ENCODE measurements at regions not wholly inside any gene's neighbourhood (a gene's known extent, or its start where the extent isn't known, plus 50 kb on each side); places are given as distances from the start of the nearest gene placed in this dataset.
"Not testable (repeated sequence)": the region's sequence is repeated elsewhere in the genome, so short reads cannot be mapped to it uniquely, and the experiment has no call there.

GRCh38 chr3:163563485-163563884, 1514.8 kb downstream of the SI start:
- DNase-seq: no peak
- H3K9me3 Mint-ChIP-seq: peaks cover 0 to 11% (median 5%) of the 10 kb centered on the region in 7 donors
- Histone ChIP-seq H3K9me3 (ENCODE audit: control insufficient read depth in 2 of 2, low read length in 2 of 2) (no peaks in the 10 kb centered on the region), H3K36me3 (ENCODE audit: control insufficient read depth, insufficient read depth, low read length) (no peaks in the 10 kb centered on the region), H3K4me1 (ENCODE audit: control insufficient read depth, insufficient read depth, low read length, poor library complexity, severe bottlenecking) (no peaks in the 10 kb centered on the region), H3K27me3 (ENCODE audit: control insufficient read depth, insufficient read depth, low read length) (no peaks in the 10 kb centered on the region), H3K27ac (ENCODE audit: insufficient read depth, low read length, poor library complexity, severe bottlenecking) (no peak overlapping the region), H3K4me3 (ENCODE audit: low read depth, low read length) (no peak overlapping the region)
- H3K36me3 Mint-ChIP-seq: no peaks in the 10 kb centered on the region
- ATAC-seq (ENCODE audit: low read depth in 2 of 2): no peak
- H3K27ac Mint-ChIP-seq: no peak overlapping the region
- no peaks in the 10 kb centered on the region for H3K4me1 Mint-ChIP-seq
- no peaks in the 10 kb centered on the region for H3K27me3 Mint-ChIP-seq
- no peak overlapping the region for H3K4me3 Mint-ChIP-seq

GRCh38 chr3:163562625-163563024, 1515.7 kb downstream of the SI start:
- ATAC-seq (ENCODE audit: low read depth in 2 of 2): no peak
- H3K9me3 Mint-ChIP-seq: peaks cover 0 to 11% (median 5%) of the 10 kb centered on the region in 7 donors
- H3K36me3 Mint-ChIP-seq: no peaks in the 10 kb centered on the region
- no peak for DNase-seq
- H3K4me1 ChIP-seq (ENCODE audit: control insufficient read depth, insufficient read depth, low read length, poor library complexity, severe bottlenecking): no peaks in the 10 kb centered on the region
- no peak overlapping the region for H3K27ac Mint-ChIP-seq
- no peaks in the 10 kb centered on the region for H3K27me3 Mint-ChIP-seq
- H3K9me3 ChIP-seq (ENCODE audit: control insufficient read depth in 2 of 2, low read length in 2 of 2): no peaks in the 10 kb centered on the region
- H3K36me3 ChIP-seq (ENCODE audit: control insufficient read depth, insufficient read depth, low read length): no peaks in the 10 kb centered on the region
- H3K27ac ChIP-seq (ENCODE audit: insufficient read depth, low read length, poor library complexity, severe bottlenecking): no peak overlapping the region
- no peak overlapping the region for H3K4me3 ChIP-seq (ENCODE audit: low read depth, low read length)
- no peak overlapping the region for H3K4me3 Mint-ChIP-seq
- no peaks in the 10 kb centered on the region for H3K4me1 Mint-ChIP-seq
- H3K27me3 ChIP-seq (ENCODE audit: control insufficient read depth, insufficient read depth, low read length): no peaks in the 10 kb centered on the region

- no peaks in the 10 kb centered on the region for H3K36me3 ChIP-seq (ENCODE audit: control insufficient read depth, insufficient read depth, low read length)
- no peaks in the 10 kb centered on the region for H3K27me3 Mint-ChIP-seq
- H3K9me3 Mint-ChIP-seq: peaks cover 0 to 11% (median 4%) of the 10 kb centered on the region in 7 donors
- no peak overlapping the region for H3K4me3 ChIP-seq (ENCODE audit: low read depth, low read length)
- H3K4me1 ChIP-seq (ENCODE audit: control insufficient read depth, insufficient read depth, low read length, poor library complexity, severe bottlenecking): no peaks in the 10 kb centered on the region
- no peaks in the 10 kb centered on the region for H3K9me3 ChIP-seq (ENCODE audit: control insufficient read depth in 2 of 2, low read length in 2 of 2)
- H3K4me3 Mint-ChIP-seq: no peak overlapping the region
- ATAC-seq (ENCODE audit: low read depth in 2 of 2): no peak
- no peak overlapping the region for H3K27ac ChIP-seq (ENCODE audit: insufficient read depth, low read length, poor library complexity, severe bottlenecking)
- H3K4me1 Mint-ChIP-seq: no peaks in the 10 kb centered on the region
- no peak overlapping the region for H3K27ac Mint-ChIP-seq
- no peak for DNase-seq
- no peaks in the 10 kb centered on the region for H3K36me3 Mint-ChIP-seq
- H3K27me3 ChIP-seq (ENCODE audit: control insufficient read depth, insufficient read depth, low read length): no peaks in the 10 kb centered on the region
Measured at GRCh38 chr3:163561151-163561550, 1517.1 kb downstream of the SI start.

- peaks cover 0 to 11% (median 4%) of the 10 kb centered on the region in 7 donors for H3K9me3 Mint-ChIP-seq
- no peaks in the 10 kb centered on the region for H3K27me3 Mint-ChIP-seq
- ATAC-seq (ENCODE audit: low read depth in 2 of 2): no peak
Measured at GRCh38 chr3:163560459-163560858, 1517.8 kb downstream of the SI start.

GRCh38 chr3:163556813-163557523, 1521.3 kb downstream of the SI start:
- ATAC-seq (ENCODE audit: low read depth in 2 of 2) (no peak), DNase-seq (no peak)
- no peaks in the 10 kb centered on the region for H3K9me3 ChIP-seq (ENCODE audit: control insufficient read depth in 2 of 2, low read length in 2 of 2)
- Mint-ChIP-seq H3K9me3 (peaks cover 0 to 7% (median 3%) of the 10 kb centered on the region in 7 donors), H3K27ac (no peak overlapping the region), H3K4me1 (no peaks in the 10 kb centered on the region), H3K36me3 (no peaks in the 10 kb centered on the region), H3K4me3 (no peak overlapping the region), H3K27me3 (no peaks in the 10 kb centered on the region)
- H3K27ac ChIP-seq (ENCODE audit: insufficient read depth, low read length, poor library complexity, severe bottlenecking): no peak overlapping the region
- H3K4me3 ChIP-seq (ENCODE audit: low read depth, low read length): no peak overlapping the region
- H3K4me1 ChIP-seq (ENCODE audit: control insufficient read depth, insufficient read depth, low read length, poor library complexity, severe bottlenecking): no peaks in the 10 kb centered on the region
- no peaks in the 10 kb centered on the region for H3K36me3 ChIP-seq (ENCODE audit: control insufficient read depth, insufficient read depth, low read length)
- no peaks in the 10 kb centered on the region for H3K27me3 ChIP-seq (ENCODE audit: control insufficient read depth, insufficient read depth, low read length)

More at GRCh38 chr3:163560459-163560858, 1517.8 kb downstream of the SI start:
- Histone ChIP-seq H3K36me3 (ENCODE audit: control insufficient read depth, insufficient read depth, low read length) (no peaks in the 10 kb centered on the region), H3K4me3 (ENCODE audit: low read depth, low read length) (no peak overlapping the region), H3K27me3 (ENCODE audit: control insufficient read depth, insufficient read depth, low read length) (no peaks in the 10 kb centered on the region), H3K9me3 (ENCODE audit: control insufficient read depth in 2 of 2, low read length in 2 of 2) (no peaks in the 10 kb centered on the region), H3K4me1 (ENCODE audit: control insufficient read depth, insufficient read depth, low read length, poor library complexity, severe bottlenecking) (no peaks in the 10 kb centered on the region), H3K27ac (ENCODE audit: insufficient read depth, low read length, poor library complexity, severe bottlenecking) (no peak overlapping the region)
- DNase-seq: no peak
- H3K4me3 Mint-ChIP-seq: no peak overlapping the region
- no peaks in the 10 kb centered on the region for H3K4me1 Mint-ChIP-seq
- H3K27ac Mint-ChIP-seq: no peak overlapping the region
- no peaks in the 10 kb centered on the region for H3K36me3 Mint-ChIP-seq

- no peaks in the 10 kb centered on the region for H3K27me3 ChIP-seq (ENCODE audit: control insufficient read depth, insufficient read depth, low read length)
- Mint-ChIP-seq H3K27ac (no peak overlapping the region), H3K36me3 (no peaks in the 10 kb centered on the region), H3K4me1 (no peaks in the 10 kb centered on the region), H3K4me3 (no peak overlapping the region), H3K27me3 (no peaks in the 10 kb centered on the region), H3K9me3 (peaks cover 0 to 7% (median 2%) of the 10 kb centered on the region in 7 donors)
- H3K27ac ChIP-seq (ENCODE audit: insufficient read depth, low read length, poor library complexity, severe bottlenecking): no peak overlapping the region
- ATAC-seq (ENCODE audit: low read depth in 2 of 2) (no peak), DNase-seq (no peak)
- no peaks in the 10 kb centered on the region for H3K9me3 ChIP-seq (ENCODE audit: control insufficient read depth in 2 of 2, low read length in 2 of 2)
- no peaks in the 10 kb centered on the region for H3K4me1 ChIP-seq (ENCODE audit: control insufficient read depth, insufficient read depth, low read length, poor library complexity, severe bottlenecking)
- no peaks in the 10 kb centered on the region for H3K36me3 ChIP-seq (ENCODE audit: control insufficient read depth, insufficient read depth, low read length)
- H3K4me3 ChIP-seq (ENCODE audit: low read depth, low read length): no peak overlapping the region
Measured at GRCh38 chr3:163555918-163556317, 1522.4 kb downstream of the SI start.

GRCh38 chr3:163552659-163552966, 1525.7 kb downstream of the SI start:
- Mint-ChIP-seq H3K4me1 (no peaks in the 10 kb centered on the region), H3K36me3 (no peaks in the 10 kb centered on the region), H3K9me3 (peaks cover 0 to 9% (median 4%) of the 10 kb centered on the region in 7 donors), H3K4me3 (no peak overlapping the region), H3K27me3 (no peaks in the 10 kb centered on the region), H3K27ac (no peak overlapping the region)
- no peak overlapping the region for H3K4me3 ChIP-seq (ENCODE audit: low read depth, low read length)
- H3K4me1 ChIP-seq (ENCODE audit: control insufficient read depth, insufficient read depth, low read length, poor library complexity, severe bottlenecking): no peaks in the 10 kb centered on the region
- no peak for ATAC-seq (ENCODE audit: low read depth in 2 of 2)
- no peaks in the 10 kb centered on the region for H3K9me3 ChIP-seq (ENCODE audit: control insufficient read depth in 2 of 2, low read length in 2 of 2)
- no peaks in the 10 kb centered on the region for H3K27me3 ChIP-seq (ENCODE audit: control insufficient read depth, insufficient read depth, low read length)
- H3K27ac ChIP-seq (ENCODE audit: insufficient read depth, low read length, poor library complexity, severe bottlenecking): no peak overlapping the region
- DNase-seq: no peak
- H3K36me3 ChIP-seq (ENCODE audit: control insufficient read depth, insufficient read depth, low read length): no peaks in the 10 kb centered on the region

GRCh38 chr3:163551915-163552658, 1526.2 kb downstream of the SI start:
- H3K4me3 Mint-ChIP-seq; DNase-seq; ATAC-seq (ENCODE audit: low read depth in 2 of 2); H3K4me3 ChIP-seq (ENCODE audit: low read depth, low read length); H3K36me3 ChIP-seq (ENCODE audit: control insufficient read depth, insufficient read depth, low read length); H3K27ac Mint-ChIP-seq; H3K27me3 Mint-ChIP-seq; H3K4me1 ChIP-seq (ENCODE audit: control insufficient read depth, insufficient read depth, low read length, poor library complexity, severe bottlenecking); H3K27me3 ChIP-seq (ENCODE audit: control insufficient read depth, insufficient read depth, low read length); H3K4me1 Mint-ChIP-seq; H3K36me3 Mint-ChIP-seq; H3K27ac ChIP-seq (ENCODE audit: insufficient read depth, low read length, poor library complexity, severe bottlenecking); H3K9me3 Mint-ChIP-seq; H3K9me3 ChIP-seq (ENCODE audit: control insufficient read depth in 2 of 2, low read length in 2 of 2): not testable (repeated sequence)

Measured in CD4-positive, CD25-positive, alpha-beta regulatory T cell (primary cell).